ENCODE measurements at regions not wholly inside any gene's neighbourhood (a gene's known extent, or its start where the extent isn't known, plus 50 kb on each side); places are given as distances from the start of the nearest gene placed in this dataset.

- TF ChIP-seq, protein P1, sequence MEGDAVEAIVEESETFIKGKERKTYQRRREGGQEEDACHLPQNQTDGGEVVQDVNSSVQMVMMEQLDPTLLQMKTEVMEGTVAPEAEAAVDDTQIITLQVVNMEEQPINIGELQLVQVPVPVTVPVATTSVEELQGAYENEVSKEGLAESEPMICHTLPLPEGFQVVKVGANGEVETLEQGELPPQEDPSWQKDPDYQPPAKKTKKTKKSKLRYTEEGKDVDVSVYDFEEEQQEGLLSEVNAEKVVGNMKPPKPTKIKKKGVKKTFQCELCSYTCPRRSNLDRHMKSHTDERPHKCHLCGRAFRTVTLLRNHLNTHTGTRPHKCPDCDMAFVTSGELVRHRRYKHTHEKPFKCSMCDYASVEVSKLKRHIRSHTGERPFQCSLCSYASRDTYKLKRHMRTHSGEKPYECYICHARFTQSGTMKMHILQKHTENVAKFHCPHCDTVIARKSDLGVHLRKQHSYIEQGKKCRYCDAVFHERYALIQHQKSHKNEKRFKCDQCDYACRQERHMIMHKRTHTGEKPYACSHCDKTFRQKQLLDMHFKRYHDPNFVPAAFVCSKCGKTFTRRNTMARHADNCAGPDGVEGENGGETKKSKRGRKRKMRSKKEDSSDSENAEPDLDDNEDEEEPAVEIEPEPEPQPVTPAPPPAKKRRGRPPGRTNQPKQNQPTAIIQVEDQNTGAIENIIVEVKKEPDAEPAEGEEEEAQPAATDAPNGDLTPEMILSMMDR (IDR thresholded peaks at IDR 0.05) = no peak
- TF ChIP-seq POLR2A (IDR thresholded peaks at IDR 0.05) = no peak
These were observed 2025.2 kb upstream of the IGFBP7 start for GRCh38 chr4:59135248-59135985.

Measured in tibial nerve (tissue), 3 donors.